KBM-7 (cell line): ENCODE measurements at regions not wholly inside any gene's neighbourhood (a gene's known extent, or its start where the extent isn't known, plus 50 kb on each side); places are given as distances from the start of the nearest gene placed in this dataset.
"Not testable (repeated sequence)": the region's sequence is repeated elsewhere in the genome, so short reads cannot be mapped to it uniquely, and the experiment has no call there.

Source experiments
- DNase-seq: peaks from one replicate; pipeline ENCODE4 v3.0.0-alpha.2; 2015
- in situ Hi-C: fragments of 300-500 bp; cut with MboI; formaldehyde crosslinking; loops from 2 replicates; pipeline ENCODE4 v1.14.3; 2020; ENCODE audit warnings: low sequenced_read_pairs, low pct_unique_long_range_greater_than_20kb, mixed read lengths

GRCh38 chr14:56000846-56001245 lies 117.4 kb upstream of the PELI2 start:
- DNase-seq, result no peak
- in situ Hi-C loops, result no loop called here

GRCh38 chr14:56002342-56002741 lies 115.9 kb upstream of the PELI2 start:
- DNase-seq, result no peak
- in situ Hi-C loops, result no loop called here

- in situ Hi-C loops, result no loop called here
- DNase-seq, result no peak
Measured at GRCh38 chr14:56002876-56003625, 115.2 kb upstream of the PELI2 start.

GRCh38 chr14:56004323-56004722 lies 113.9 kb upstream of the PELI2 start:
- no peak for DNase-seq
- in situ Hi-C loops, result no loop called here

GRCh38 chr14:56004786-56005185 lies 113.4 kb upstream of the PELI2 start:
- in situ Hi-C loops, result no loop called here
- DNase-seq, result no peak

GRCh38 chr14:56005191-56006053 lies 112.8 kb upstream of the PELI2 start:
- in situ Hi-C loops, result no loop called here
- no peak for DNase-seq

GRCh38 chr14:56007491-56007890 lies 110.7 kb upstream of the PELI2 start:
- DNase-seq, in situ Hi-C loops: not testable (repeated sequence)

GRCh38 chr14:56008150-56008549 lies 110.1 kb upstream of the PELI2 start:
- no peak for DNase-seq
- in situ Hi-C loops, result no loop called here

- DNase-seq, in situ Hi-C loops: not testable (repeated sequence)
Measured at GRCh38 chr14:56008661-56009060, 109.5 kb upstream of the PELI2 start.

GRCh38 chr14:56023661-56024081 lies 94.5 kb upstream of the PELI2 start:
- DNase-seq, result no peak
- in situ Hi-C loops, result no loop called here

- in situ Hi-C loops, result no loop called here
- no peak for DNase-seq
Measured at GRCh38 chr14:56025191-56025590, 93.0 kb upstream of the PELI2 start.

- in situ Hi-C loops, result no loop called here
- DNase-seq, result no peak
Measured at GRCh38 chr14:56026506-56026905, 91.7 kb upstream of the PELI2 start.

- in situ Hi-C loops, result no loop called here
- DNase-seq, result no peak
Measured at GRCh38 chr14:56027421-56027820, 90.8 kb upstream of the PELI2 start.

- DNase-seq, result no peak
- in situ Hi-C loops, result no loop called here
Measured at GRCh38 chr14:56027916-56028712, 90.1 kb upstream of the PELI2 start.

GRCh38 chr14:56036353-56036752 lies 81.9 kb upstream of the PELI2 start:
- in situ Hi-C loops, result no loop called here
- no peak for DNase-seq

- in situ Hi-C loops, result no loop called here
Measured at GRCh38 chr14:56040121-56040520, 78.1 kb upstream of the PELI2 start.

GRCh38 chr14:56044196-56044595 lies 74.0 kb upstream of the PELI2 start:
- no peak for DNase-seq
- in situ Hi-C loops, result no loop called here

More at GRCh38 chr14:56040121-56040520, 78.1 kb upstream of the PELI2 start:
- DNase-seq, result no peak

- in situ Hi-C loops, result no loop called here
- DNase-seq, result no peak
Measured at GRCh38 chr14:56046546-56046945, 71.7 kb upstream of the PELI2 start.

GRCh38 chr14:56046996-56047395 lies 71.2 kb upstream of the PELI2 start:
- no peak for DNase-seq
- in situ Hi-C loops, result no loop called here

GRCh38 chr14:56049536-56049935 lies 68.7 kb upstream of the PELI2 start:
- in situ Hi-C loops, result no loop called here
- DNase-seq, result no peak
